NOMO-1 treated with DMSO at 0.1 percent for 48 hours (cell line): ENCODE measurements at regions not wholly inside any gene's neighbourhood (a gene's known extent, or its start where the extent isn't known, plus 50 kb on each side); places are given as distances from the start of the nearest gene placed in this dataset.
"Not testable (repeated sequence)": the region's sequence is repeated elsewhere in the genome, so short reads cannot be mapped to it uniquely, and the experiment has no call there.

ENCODE experiments used
- DNase-seq: peaks from one replicate; lab custom pipeline; 2025; ENCODE audit not compliant: unreplicated experiment; lab: John Stamatoyannopoulos, UW

DNA sequence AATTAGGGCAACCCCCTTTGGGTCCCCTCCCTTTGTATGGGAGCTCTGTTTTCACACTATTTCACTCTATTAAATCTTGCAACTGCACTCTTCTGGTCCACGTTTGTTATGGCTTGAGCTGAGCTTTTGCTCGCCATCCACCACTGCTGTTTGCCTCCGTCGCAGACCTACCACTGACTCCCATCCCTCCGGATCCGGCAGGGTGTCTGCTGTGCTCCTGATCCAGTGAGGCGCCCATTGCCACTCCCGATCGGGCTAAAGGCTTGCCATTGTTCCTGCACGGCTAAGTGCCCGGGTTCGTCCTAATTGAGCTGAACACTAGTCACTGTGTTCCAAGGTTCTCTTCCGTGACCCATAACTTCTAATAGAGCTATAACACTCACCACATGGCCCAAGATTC is 1424.7 kb downstream of the SLITRK1 start:
- DNase-seq: not testable (repeated sequence)

DNA sequence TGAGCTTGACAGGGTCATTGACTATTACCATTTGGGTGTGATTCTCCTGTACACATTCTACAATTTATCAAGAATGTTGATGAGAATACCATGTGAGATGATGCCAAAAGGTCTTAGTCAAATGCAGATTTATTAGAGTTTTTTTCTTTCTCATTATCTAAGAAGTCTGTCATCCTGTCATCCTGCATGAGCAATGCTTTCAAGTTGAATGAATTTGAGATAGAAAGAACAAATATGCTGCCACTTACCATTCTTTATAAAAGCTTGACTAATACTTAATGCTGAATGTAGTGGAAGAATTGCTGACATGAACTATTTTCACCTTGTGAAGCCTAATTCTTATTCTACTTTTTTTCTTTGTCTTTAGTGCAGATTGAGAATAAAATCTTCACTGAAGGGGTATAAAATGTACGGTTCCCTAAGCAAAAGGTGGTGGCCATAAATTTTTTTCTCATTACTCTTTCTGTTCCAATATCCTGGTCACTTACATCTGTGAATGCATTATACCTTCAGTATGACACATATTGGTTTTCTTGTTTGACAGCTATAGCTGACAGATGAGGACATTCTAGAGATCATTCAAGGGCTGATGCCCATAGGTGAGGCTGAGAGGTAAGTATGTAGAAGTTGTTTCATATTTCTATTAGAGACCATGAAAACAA is 1434.7 kb downstream of the SLITRK1 start:
- no peak for DNase-seq

- DNase-seq: no peak
These were observed 1442.9 kb downstream of the SLITRK1 start for GRCh38 chr13:82439159-82439904.

- no peak for DNase-seq
These were observed 1444.0 kb downstream of the SLITRK1 start for GRCh38 chr13:82438320-82438719.

DNA sequence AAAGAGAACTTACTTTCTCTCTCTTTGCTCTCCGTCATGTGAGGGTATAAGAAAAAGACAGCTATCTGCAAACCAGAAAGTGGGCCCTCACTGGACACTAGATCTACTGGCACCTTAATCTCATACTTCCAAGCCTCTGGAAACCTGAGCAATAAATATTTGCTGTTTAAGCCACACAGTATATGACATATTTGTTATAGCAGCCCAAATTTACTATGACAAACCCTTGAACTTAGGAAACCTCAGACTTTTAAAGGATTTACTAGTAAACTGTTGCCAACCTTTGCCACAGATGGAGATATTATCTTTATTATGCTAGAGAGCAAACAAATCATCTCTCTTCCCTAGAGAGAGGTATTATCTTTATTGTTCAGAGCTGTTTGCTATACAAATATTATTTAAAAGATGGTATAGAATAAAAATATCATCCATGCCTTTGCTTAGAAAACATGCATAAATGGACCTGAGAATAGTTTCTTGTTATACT is 1446.1 kb downstream of the SLITRK1 start:
- DNase-seq: no peak

DNA sequence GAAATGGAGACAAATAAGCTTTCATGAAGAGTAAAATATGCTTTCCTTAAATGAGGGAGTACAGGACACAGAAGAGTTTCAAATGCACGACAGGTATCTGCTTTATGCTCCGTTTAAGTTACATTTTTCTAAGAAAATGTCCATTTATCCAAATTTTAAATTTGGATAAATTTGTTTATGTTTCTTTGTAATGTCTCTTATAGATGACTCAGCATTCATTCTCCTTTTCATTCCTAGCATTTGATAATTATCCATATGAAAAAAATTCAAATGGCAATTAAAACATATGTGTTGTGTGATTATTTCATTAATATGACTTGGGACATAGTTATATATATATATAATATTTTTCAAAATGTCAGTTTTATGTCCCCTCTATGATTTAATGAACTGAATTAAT is 1449.3 kb downstream of the SLITRK1 start:
- no peak for DNase-seq

DNA sequence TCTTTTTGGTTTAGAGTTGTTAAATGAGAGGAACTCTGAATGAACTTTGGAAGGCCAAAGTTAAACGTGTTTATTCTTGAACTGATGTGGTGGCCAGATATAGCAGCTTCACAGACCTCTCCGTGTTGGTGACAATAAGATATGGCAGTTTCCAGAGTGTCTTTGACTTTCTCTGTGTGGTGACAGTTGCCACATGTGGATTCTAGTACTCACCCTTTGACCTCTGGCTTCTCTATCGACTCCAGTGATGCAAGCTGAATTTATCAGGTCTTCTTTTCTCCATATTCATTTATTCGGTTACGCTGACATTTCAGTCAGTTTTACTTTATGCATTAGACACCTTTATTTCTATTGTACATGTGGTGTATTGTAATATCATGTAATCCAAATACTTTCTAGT is 1469.5 kb downstream of the SLITRK1 start:
- no peak for DNase-seq

DNA sequence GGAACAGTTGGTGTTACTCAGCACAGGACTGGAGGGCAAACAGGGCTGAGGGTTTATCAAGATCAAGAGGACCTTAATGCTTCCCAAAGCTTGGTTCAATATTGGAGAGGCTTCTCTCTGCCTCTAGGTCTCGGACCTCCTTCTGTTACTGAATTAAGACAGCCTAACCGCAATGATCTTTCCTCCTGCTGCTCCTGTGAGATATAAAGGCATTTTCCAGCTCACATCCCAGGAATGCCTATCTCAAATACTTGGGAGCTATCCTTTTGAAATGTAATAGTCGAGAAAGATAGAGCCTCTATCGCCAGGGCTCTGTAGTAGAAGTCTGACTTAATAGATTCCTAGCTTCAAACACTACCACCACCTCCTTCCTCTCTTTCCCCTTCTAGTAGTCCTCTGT is 1475.0 kb downstream of the SLITRK1 start:
- DNase-seq: no peak

GRCh38 chr13:82374719-82375118 is 1507.6 kb downstream of the SLITRK1 start:
- DNase-seq: no peak

GRCh38 chr13:82370316-82370715 is 1512.0 kb downstream of the SLITRK1 start:
- DNase-seq: no peak

DNA sequence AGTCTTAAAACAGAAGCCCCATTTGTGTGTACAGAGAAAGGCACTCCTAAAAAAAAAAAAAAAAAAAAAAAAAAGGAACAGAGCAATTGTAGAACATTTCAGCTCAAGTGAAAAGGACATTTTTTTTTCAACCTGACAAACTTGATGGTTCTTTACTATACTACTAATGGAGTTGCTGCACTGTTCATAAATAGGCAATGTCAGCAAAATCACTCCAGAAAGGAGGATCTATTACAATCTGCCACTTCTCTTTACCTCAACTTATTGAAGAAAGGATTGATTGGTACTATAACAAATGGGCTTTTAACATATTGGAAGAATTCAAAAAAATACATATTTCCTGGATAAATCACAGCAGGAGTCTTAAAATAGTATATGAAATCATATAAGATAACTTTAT is 1517.7 kb downstream of the SLITRK1 start:
- DNase-seq: no peak

GRCh38 chr13:82358284-82358683 is 1524.0 kb downstream of the SLITRK1 start:
- DNase-seq: no peak

DNA sequence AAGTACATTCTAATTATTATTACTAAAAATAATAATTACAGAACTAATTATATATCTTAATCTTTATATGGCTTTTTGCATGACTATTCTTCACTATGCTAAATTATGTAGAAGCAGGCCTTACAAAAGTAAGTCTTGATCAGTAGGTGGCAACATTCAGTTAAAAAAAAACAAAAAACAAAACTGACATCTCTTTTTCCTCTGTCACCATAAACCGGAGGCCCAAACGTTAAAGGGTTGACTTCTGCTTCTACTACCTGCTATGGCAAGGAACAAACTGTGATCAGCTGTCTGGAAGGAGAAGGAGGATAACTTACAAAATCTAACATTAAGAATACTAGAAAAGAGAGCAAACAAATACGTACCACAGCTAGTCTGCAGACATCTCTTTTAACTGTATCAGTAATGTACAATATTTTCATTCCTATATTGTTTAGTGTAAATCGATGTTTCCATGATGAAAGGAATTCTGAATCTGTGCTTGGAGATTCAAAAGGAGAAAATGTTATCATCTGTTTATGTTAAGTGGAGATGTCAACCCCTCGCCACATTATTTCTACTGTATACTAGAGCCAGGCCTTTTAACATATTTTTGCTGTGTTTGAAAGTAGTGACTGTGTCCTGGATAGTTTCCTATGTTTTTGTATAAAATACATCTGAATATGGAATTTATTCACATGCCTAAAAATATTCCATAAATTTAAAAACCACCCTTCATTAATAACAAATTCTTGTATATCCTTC is 1525.4 kb downstream of the SLITRK1 start:
- DNase-seq: peak; percentile 18

GRCh38 chr13:82344867-82345266 is 1537.4 kb downstream of the SLITRK1 start:
- no peak for DNase-seq

DNA sequence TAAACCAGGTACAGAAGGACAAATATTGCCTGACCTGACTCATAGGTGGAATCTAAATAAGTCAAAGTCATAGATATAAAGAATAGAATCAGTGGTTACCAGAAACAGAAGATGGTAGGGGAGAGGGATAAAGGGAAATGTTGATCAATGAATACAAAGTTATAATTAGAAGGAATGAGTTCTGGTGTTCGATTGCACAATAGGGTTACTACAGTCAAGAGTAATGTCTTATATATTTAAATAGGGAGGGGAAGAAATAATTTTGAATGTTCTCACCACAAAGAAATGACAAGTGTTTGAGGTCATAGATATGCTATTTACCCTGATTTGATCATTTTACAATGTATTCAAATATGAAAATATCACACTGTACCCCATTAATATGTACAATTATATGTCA is 1541.2 kb downstream of the SLITRK1 start:
- DNase-seq: no peak

DNA sequence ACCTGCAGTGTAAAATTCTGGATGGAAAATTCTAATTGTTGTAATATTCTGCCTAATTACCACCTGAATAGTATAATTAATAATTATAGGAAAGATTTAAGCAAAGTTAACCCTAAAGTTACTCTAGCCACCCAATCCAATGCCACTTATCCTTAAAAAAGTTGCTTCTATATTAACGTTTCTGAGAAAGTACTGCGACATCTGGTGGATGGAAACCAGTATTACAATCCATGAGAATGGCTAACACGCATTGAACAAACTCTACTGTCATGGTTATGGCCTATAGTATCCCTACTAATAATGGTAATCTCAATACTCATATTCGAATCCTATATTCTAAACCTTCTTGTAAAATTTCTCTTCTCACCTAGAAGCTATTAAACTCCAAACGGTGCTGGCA is 1551.8 kb downstream of the SLITRK1 start:
- DNase-seq: no peak

- no peak for DNase-seq
These were observed 1559.2 kb downstream of the SLITRK1 start for GRCh38 chr13:82323101-82323500.

DNA sequence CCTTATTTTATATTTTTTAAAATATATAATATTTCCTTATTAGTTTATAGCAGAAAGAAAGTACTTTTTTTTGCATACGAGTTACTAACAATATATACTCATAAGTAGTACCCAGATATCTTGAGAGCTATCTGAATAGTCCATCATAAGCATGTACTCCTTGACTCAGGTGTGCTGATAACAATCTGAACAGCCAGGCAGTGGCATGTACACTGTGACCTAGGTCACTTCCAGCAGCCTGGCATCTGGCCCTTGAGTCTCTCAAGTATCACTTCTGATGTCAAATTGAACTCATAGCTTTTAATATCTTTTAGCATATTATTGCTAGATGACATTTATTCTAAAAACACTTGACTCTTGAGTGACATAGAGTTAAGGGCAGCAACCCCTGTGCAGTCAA is 1576.7 kb downstream of the SLITRK1 start:
- no peak for DNase-seq

DNA sequence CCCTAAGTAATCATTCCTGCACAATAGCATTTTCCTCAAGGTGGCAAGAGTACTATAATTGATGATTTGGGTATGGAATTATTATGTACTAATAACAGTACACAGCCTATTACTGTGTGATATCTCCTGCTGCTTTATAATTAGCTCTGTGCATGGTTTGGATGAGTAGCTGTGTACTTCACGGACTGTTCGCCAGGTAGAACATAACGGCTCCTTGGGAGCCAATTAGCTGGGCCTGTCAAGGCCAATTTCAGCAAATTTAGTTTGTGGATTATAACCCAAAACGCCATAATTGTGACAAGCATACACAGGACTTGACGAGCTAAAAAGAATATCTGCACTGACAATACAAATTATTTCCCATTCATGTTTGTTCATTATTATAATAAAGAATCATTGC is 1584.2 kb downstream of the SLITRK1 start:
- DNase-seq: no peak

DNA sequence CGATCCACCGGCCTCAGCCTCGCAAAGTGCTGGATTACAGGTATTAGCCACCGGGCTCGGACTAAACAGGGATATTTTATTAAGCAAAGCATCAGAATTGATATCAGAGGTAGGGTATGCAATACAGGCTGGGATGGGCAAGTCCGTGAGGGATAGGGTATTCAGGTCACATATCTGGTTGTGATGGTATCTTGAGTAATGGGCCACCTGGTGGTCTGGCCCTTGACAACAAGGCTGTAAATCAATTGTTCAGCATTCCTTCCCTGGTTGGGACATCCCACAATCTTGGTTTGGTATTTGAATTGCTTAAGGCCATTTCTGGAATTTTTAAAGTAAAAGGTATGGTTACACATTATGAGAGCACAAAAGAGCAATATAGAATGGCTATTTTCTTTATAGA is 1588.0 kb downstream of the SLITRK1 start:
- no peak for DNase-seq

GRCh38 chr13:82292334-82292733 is 1589.9 kb downstream of the SLITRK1 start:
- DNase-seq: no peak

DNA sequence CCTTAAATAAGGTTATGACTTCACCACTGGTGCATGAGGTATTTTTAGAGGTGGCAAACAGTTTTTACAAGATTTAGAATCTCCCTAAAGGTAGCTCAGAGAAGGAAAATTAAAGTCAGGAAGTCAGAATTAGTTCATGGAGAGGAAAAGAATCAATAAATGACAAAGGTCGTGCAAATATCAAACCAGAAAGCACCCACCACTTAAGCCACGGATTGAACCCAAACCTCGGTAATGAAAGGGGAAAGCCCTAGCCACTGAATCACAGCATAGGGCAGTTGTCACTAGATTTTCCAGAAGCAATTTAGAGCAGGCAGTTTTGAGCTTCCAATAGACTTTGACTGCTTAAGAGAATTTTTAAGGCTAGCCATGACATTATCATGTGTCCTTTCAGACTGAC is 1590.4 kb downstream of the SLITRK1 start:
- no peak for DNase-seq
